H9 (cell line): ENCODE measurements at regions not wholly inside any gene's neighbourhood (a gene's known extent, or its start where the extent isn't known, plus 50 kb on each side); places are given as distances from the start of the nearest gene placed in this dataset.

Experiments
- DNase-seq: peaks from one replicate; pipeline ENCODE4 v3.0.0-alpha.2; 2017
- H2AFZ ChIP-seq: one replicate; pipeline ENCODE4 v1.6.1; 2013; ENCODE audit warnings: mild to moderate bottlenecking, low read length, control low read depth, moderate library complexity
- H2AK5ac ChIP-seq: 2 replicates; pipeline ENCODE4 v1.6.1; 2013; ENCODE audit warnings: low read length, control low read depth, mixed read lengths; ENCODE audit not compliant: insufficient read length
- H2BK120ac ChIP-seq: one replicate; pipeline ENCODE4 v1.6.1; 2013; ENCODE audit warnings: low read depth, mild to moderate bottlenecking, low read length, control low read depth, inconsistent platforms; ENCODE audit not compliant: poor library complexity, severe bottlenecking
- H2BK12ac ChIP-seq: 2 replicates; pipeline ENCODE4 v1.6.1; 2013; ENCODE audit warnings: low read length, control low read depth, mixed read lengths, low read depth; ENCODE audit not compliant: insufficient read length
- H2BK15ac ChIP-seq: 2 replicates; pipeline ENCODE4 v1.6.1; 2013; ENCODE audit warnings: low read depth, low read length, control low read depth
- H2BK20ac ChIP-seq: one replicate; pipeline ENCODE4 v1.6.1; 2013; ENCODE audit warnings: low read depth, mild to moderate bottlenecking, low read length, control low read depth, inconsistent platforms; ENCODE audit not compliant: poor library complexity, severe bottlenecking
- H2BK5ac ChIP-seq: 2 replicates; pipeline ENCODE4 v1.6.1; 2013; ENCODE audit warnings: low read length, control low read depth, mixed read lengths; ENCODE audit not compliant: insufficient read length
- H3K14ac ChIP-seq: 2 replicates; pipeline ENCODE4 v1.6.1; 2013; ENCODE audit warnings: low read length, control low read depth; ENCODE audit not compliant: insufficient read depth
- H3K18ac ChIP-seq: 2 replicates; pipeline ENCODE4 v1.6.1; 2013; ENCODE audit warnings: low read depth, mild to moderate bottlenecking, mixed read lengths, low read length, control low read depth; ENCODE audit not compliant: insufficient read length
- H3K23ac ChIP-seq: 2 replicates; pipeline ENCODE4 v1.6.1; 2013; ENCODE audit warnings: low read length, control low read depth, mixed read lengths, low read depth; ENCODE audit not compliant: insufficient read length
- H3K23me2 ChIP-seq: 2 replicates; pipeline ENCODE4 v1.6.1; 2013; ENCODE audit warnings: low read depth, mild to moderate bottlenecking, mixed read lengths, low read length, control low read depth; ENCODE audit not compliant: insufficient read length, poor library complexity, severe bottlenecking
- H3K27ac ChIP-seq: 2 replicates; pipeline ENCODE4 v1.5.1; 2013; ENCODE audit warnings: low read length, control low read depth, mixed read lengths, low read depth; ENCODE audit not compliant: insufficient read length
- H3K27me3 ChIP-seq: 2 replicates; pipeline ENCODE4 v1.6.1; 2013; ENCODE audit warnings: low read length, control low read depth, inconsistent platforms; ENCODE audit not compliant: insufficient read depth
- H3K4ac ChIP-seq: 2 replicates; pipeline ENCODE4 v1.6.1; 2013; ENCODE audit warnings: low read depth, mild to moderate bottlenecking, control low read depth, inconsistent platforms, low read length, moderate library complexity
- H3K4me1 ChIP-seq: 2 replicates; pipeline ENCODE4 v1.6.1; 2013; ENCODE audit warnings: low read length, control low read depth, inconsistent platforms; ENCODE audit not compliant: insufficient read depth
- H3K4me2 ChIP-seq: 2 replicates; pipeline ENCODE4 v1.6.1; 2013; ENCODE audit warnings: low read length, control low read depth, mixed read lengths; ENCODE audit not compliant: insufficient read length, insufficient read depth
- H3K56ac ChIP-seq: 2 replicates; pipeline ENCODE4 v1.6.1; 2013; ENCODE audit warnings: low read depth, mild to moderate bottlenecking, mixed read lengths, low read length, control low read depth; ENCODE audit not compliant: insufficient read length
- H3K79me1 ChIP-seq: 2 replicates; pipeline ENCODE4 v1.6.1; 2013; ENCODE audit warnings: low read depth, mild to moderate bottlenecking, moderate library complexity, low read length, control low read depth, inconsistent platforms; ENCODE audit not compliant: insufficient read depth, poor library complexity, severe bottlenecking
- H3K79me2 ChIP-seq: 2 replicates; pipeline ENCODE4 v1.6.1; 2013; ENCODE audit warnings: low read length, control low read depth, inconsistent platforms; ENCODE audit not compliant: insufficient read depth
- H3K9ac ChIP-seq: 2 replicates; pipeline ENCODE4 v1.6.1; 2013; ENCODE audit warnings: low read length, control low read depth, mixed read lengths; ENCODE audit not compliant: insufficient read length; ENCODE audit errors: extremely low read depth
- H3K9me3 ChIP-seq: one replicate; pipeline ENCODE4 v1.6.1; 2013; ENCODE audit warnings: low read depth, low read length, inconsistent platforms; ENCODE audit not compliant: control insufficient read depth
- H3T11ph ChIP-seq: one replicate; pipeline ENCODE4 v1.6.1; 2013; ENCODE audit warnings: mild to moderate bottlenecking, low read length, control low read depth, inconsistent platforms
- H4K20me1 ChIP-seq: one replicate; pipeline ENCODE4 v1.6.1; 2013; ENCODE audit not compliant: control insufficient read depth, insufficient read length, insufficient read depth
- H4K5ac ChIP-seq: 2 replicates; pipeline ENCODE4 v1.6.1; 2013; ENCODE audit warnings: low read depth, mild to moderate bottlenecking, mixed read lengths, low read length, control low read depth; ENCODE audit not compliant: insufficient read length
- H4K8ac ChIP-seq: replicated peaks from 2 replicates; pipeline ENCODE4 v1.6.1; 2013; ENCODE audit warnings: low read length, control low read depth, mixed read lengths, low read depth; ENCODE audit not compliant: insufficient read length
- H4K91ac ChIP-seq: 2 replicates; pipeline ENCODE4 v1.6.1; 2013; ENCODE audit warnings: low read depth, mild to moderate bottlenecking, moderate library complexity, mixed read lengths, low read length, control low read depth; ENCODE audit not compliant: insufficient read length
- H3K27ac Mint-ChIP-seq, 3 experiments: 2 replicates in 2 of 3; 3 replicates in 1 of 3; pipeline ENCODE4 v1.8.0; 2020 to 2021; ENCODE audit warnings: mixed read lengths in 3 of 3, mild to moderate bottlenecking in 1 of 3, moderate library complexity in 1 of 3
- H3K27me3 Mint-ChIP-seq: 2 replicates; pipeline ENCODE4 v1.8.0; 2021; ENCODE audit warnings: low read depth, mild to moderate bottlenecking, moderate library complexity, mixed read lengths
- H3K36me3 Mint-ChIP-seq, 3 experiments: 2 replicates in 2 of 3; 3 replicates in 1 of 3; pipeline ENCODE4 v1.8.0; 2020 to 2021; ENCODE audit warnings: low read depth in 3 of 3, mixed read lengths in 3 of 3; ENCODE audit not compliant: insufficient read depth in 1 of 3
- H3K4me1 Mint-ChIP-seq, 2 experiments: 2 replicates each; pipeline ENCODE4 v1.8.0; 2020; ENCODE audit warnings: mixed read lengths in 2 of 2
- H3K4me3 Mint-ChIP-seq, 2 experiments: 2 replicates in 1 of 2; 3 replicates in 1 of 2; pipeline ENCODE4 v1.8.0; 2020 to 2021; ENCODE audit warnings: mild to moderate bottlenecking in 2 of 2, mixed read lengths in 2 of 2, moderate library complexity in 1 of 2
- H3K9me3 Mint-ChIP-seq, 2 experiments: 2 replicates in 1 of 2; 3 replicates in 1 of 2; pipeline ENCODE4 v1.8.0; 2020; ENCODE audit warnings: mild to moderate bottlenecking in 2 of 2, mixed read lengths in 2 of 2, moderate library complexity in 1 of 2
- WGBS: extraction: QIAGEN DNeasy Blood & Tissue Kit; methylation state at CpG from one replicate; pipeline ENCODE4 v1.1.7; 2013; ENCODE audit warnings: missing lambda C conversion rate, low lambda C conversion rate, mixed read lengths; ENCODE audit not compliant: insufficient read length; ENCODE audit errors: extremely low coverage; 5-methylcytosine and 5-hydroxymethylcytosine counted together
- TF ChIP-seq, protein P1 (sequence below): fragments of 200-600 bp; sonication (generic); conservative IDR thresholded peaks from 3 replicates; pipeline ENCODE4 v1.8.0; 2021; ENCODE audit warnings: antibody characterized with exemption, mild to moderate bottlenecking

DNA sequence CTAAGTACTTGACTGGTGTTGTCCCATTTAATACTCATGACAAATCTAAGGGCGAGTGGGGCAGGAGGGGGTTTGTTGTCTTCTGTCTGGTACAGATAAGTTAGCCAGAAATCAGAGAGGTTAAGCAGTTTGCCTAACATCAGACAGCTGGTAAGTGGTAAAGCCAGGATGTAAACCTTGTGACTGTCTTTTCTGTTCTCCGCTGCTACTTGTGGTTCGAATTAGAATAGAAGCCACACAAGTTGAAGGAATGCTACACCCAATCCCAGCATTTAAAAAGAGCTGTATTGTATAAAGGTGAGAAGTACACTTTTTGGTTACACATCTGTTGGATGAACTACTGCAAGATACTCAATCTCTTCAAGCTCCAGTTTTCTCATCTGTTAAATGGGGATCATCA lies 474.7 kb upstream of the SUCLG2 start:
- Histone ChIP-seq H2AK5ac (no peak overlapping the region), H3K9ac (no peak overlapping the region), H2BK120ac (no peak overlapping the region), H2AFZ (no peak overlapping the region), H3K9me3 (no peaks in the 10 kb centered on the region), H3K56ac (no peak overlapping the region), H4K91ac (no peak overlapping the region), H3K27me3 (no peaks in the 10 kb centered on the region), H3K14ac (no peak overlapping the region), H4K8ac (no peak overlapping the region), H3K4ac (no peak overlapping the region), H3T11ph (no peak overlapping the region), H2BK12ac (no peak overlapping the region), H3K79me1 (no peaks in the 10 kb centered on the region), H2BK5ac (no peak overlapping the region), H3K18ac (no peak overlapping the region), H3K4me1 (no peaks in the 10 kb centered on the region), H2BK20ac (no peak overlapping the region), H4K20me1 (no peaks in the 10 kb centered on the region), H4K5ac (no peak overlapping the region), H3K27ac (no peak overlapping the region), H3K23ac (no peak overlapping the region), H2BK15ac (no peak overlapping the region), H3K23me2 (no peaks in the 10 kb centered on the region), H3K79me2 (no peaks in the 10 kb centered on the region), H3K4me2 (no peak overlapping the region)
- Mint-ChIP-seq H3K4me3 (no peak overlapping the region), H3K36me3 (no peaks in the 10 kb centered on the region; a peak in 2 of 7 replicates), H3K4me1 (peaks cover 5 to 10% of the 10 kb centered on the region in 2 experiments), H3K27ac (no peak overlapping the region), H3K9me3 (peaks cover 9 to 15% of the 10 kb centered on the region in 2 experiments; a peak in 4 of 5 replicates), H3K27me3 (no peaks in the 10 kb centered on the region; the same call in 1 of the 2 replicates)
- TF ChIP-seq, protein P1, sequence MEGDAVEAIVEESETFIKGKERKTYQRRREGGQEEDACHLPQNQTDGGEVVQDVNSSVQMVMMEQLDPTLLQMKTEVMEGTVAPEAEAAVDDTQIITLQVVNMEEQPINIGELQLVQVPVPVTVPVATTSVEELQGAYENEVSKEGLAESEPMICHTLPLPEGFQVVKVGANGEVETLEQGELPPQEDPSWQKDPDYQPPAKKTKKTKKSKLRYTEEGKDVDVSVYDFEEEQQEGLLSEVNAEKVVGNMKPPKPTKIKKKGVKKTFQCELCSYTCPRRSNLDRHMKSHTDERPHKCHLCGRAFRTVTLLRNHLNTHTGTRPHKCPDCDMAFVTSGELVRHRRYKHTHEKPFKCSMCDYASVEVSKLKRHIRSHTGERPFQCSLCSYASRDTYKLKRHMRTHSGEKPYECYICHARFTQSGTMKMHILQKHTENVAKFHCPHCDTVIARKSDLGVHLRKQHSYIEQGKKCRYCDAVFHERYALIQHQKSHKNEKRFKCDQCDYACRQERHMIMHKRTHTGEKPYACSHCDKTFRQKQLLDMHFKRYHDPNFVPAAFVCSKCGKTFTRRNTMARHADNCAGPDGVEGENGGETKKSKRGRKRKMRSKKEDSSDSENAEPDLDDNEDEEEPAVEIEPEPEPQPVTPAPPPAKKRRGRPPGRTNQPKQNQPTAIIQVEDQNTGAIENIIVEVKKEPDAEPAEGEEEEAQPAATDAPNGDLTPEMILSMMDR: no peak
- no peak for DNase-seq
- WGBS: no CpG with 5 or more reads among the region's 3 CpGs
